Activated T-cell treated with anti-CD3 and anti-CD28 coated beads, Interleukin-2, amount 50 U/mL, for 24 hours (primary cell): ENCODE measurements at regions not wholly inside any gene's neighbourhood (a gene's known extent, or its start where the extent isn't known, plus 50 kb on each side); places are given as distances from the start of the nearest gene placed in this dataset.

Experiments used
- DNase-seq: peaks from one replicate; pipeline ENCODE4 v3.0.0-alpha.2; 2020
- H3K27ac Mint-ChIP-seq: 2 replicates; pipeline ENCODE4 v1.8.0; 2020; ENCODE audit warnings: mild to moderate bottlenecking, mixed read lengths
- H3K27me3 Mint-ChIP-seq: 2 replicates; pipeline ENCODE4 v1.8.0; 2020; ENCODE audit warnings: mixed read lengths
- H3K36me3 Mint-ChIP-seq: 2 replicates; pipeline ENCODE4 v1.8.0; 2020; ENCODE audit warnings: low read depth, mixed read lengths
- H3K4me1 Mint-ChIP-seq: 2 replicates; pipeline ENCODE4 v1.8.0; 2020; ENCODE audit warnings: low read depth, mixed read lengths
- H3K4me3 Mint-ChIP-seq: 2 replicates; pipeline ENCODE4 v1.8.0; 2020; ENCODE audit warnings: mild to moderate bottlenecking, moderate library complexity, mixed read lengths
- H3K9me3 Mint-ChIP-seq: 2 replicates; pipeline ENCODE4 v1.8.0; 2020; ENCODE audit warnings: mixed read lengths

DNA sequence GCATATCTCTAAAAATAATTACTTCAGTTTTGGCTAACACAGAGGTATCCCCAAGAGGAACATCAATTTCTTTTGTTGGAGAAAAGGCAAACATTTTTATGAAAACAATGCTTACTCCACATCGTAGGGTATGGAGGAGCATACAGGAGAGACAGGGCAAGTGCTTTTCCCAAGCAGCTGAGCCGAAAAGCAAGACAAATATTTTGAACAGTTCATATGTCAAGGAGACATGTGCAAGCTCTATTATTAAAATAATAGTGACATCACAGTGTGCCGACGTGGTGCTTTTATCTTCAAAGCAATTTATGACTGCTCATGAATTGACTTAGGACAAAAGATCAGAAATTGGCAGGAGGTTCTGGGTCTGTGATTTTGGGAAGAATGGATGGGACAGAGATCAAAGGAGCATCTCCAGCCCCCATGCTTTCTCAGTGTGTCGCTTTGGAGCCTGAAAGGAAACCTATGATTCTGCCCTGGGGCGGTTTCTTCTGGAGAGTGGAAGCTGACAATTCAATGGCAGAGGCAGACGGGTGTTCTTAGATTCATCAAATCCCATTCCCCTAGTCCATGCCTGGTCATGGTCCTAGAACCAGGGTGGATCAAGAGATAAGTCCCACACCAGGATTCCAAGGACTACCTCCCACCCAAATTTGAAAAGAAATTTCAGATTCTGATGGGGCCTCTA lies 97.1 kb downstream of the JCAD start:
- Mint-ChIP-seq H3K27me3 (peaks cover 15% of the 10 kb centered on the region), H3K36me3 (no peaks in the 10 kb centered on the region), H3K4me3 (no peak overlapping the region), H3K4me1 (peaks cover 1% of the 10 kb centered on the region), H3K9me3 (no peaks in the 10 kb centered on the region), H3K27ac (no peak overlapping the region)
- DNase-seq = no peak

GRCh38 chr10:29961351-29961750 lies 98.0 kb downstream of the JCAD start:
- peaks cover 4% of the 10 kb centered on the region for H3K9me3 Mint-ChIP-seq
- H3K27ac Mint-ChIP-seq = no peak overlapping the region
- DNase-seq = no peak
- H3K4me3 Mint-ChIP-seq = no peak overlapping the region
- H3K27me3 Mint-ChIP-seq = peaks cover 15% of the 10 kb centered on the region
- peaks cover 1% of the 10 kb centered on the region for H3K4me1 Mint-ChIP-seq
- H3K36me3 Mint-ChIP-seq = no peaks in the 10 kb centered on the region

DNA sequence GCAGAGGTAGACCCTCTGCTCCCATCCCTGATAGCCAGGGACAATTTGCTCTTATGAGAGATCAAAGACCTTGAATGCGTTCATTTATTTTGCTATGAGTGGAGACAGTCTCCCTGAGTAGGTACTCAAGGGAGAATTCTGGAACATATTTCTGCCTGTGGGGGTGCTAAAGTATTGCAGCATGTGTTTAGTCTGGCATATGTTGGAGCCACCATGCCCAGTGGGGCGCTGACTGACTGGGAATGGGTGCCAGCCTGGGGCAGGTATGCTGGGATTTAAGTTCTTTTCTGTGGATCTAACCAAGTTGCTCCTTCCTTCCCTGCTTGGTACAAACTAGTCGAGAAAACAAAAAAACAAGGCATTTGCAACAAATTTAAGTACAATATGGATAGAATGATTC lies 99.1 kb downstream of the JCAD start:
- Mint-ChIP-seq H3K27ac (no peak overlapping the region), H3K27me3 (peaks cover 15% of the 10 kb centered on the region), H3K4me3 (no peak overlapping the region), H3K4me1 (peaks cover 1% of the 10 kb centered on the region), H3K36me3 (no peaks in the 10 kb centered on the region), H3K9me3 (peaks cover 4% of the 10 kb centered on the region)
- DNase-seq = no peak

GRCh38 chr10:29959586-29959985 lies 99.8 kb downstream of the JCAD start:
- Mint-ChIP-seq H3K36me3 (no peaks in the 10 kb centered on the region), H3K4me3 (no peak overlapping the region), H3K27me3 (peaks cover 15% of the 10 kb centered on the region), H3K27ac (no peak overlapping the region), H3K9me3 (peaks cover 4% of the 10 kb centered on the region), H3K4me1 (peaks cover 1% of the 10 kb centered on the region)
- no peak for DNase-seq

GRCh38 chr10:29958440-29958839 lies 100.9 kb downstream of the JCAD start:
- H3K4me1 Mint-ChIP-seq = peaks cover 1% of the 10 kb centered on the region
- no peaks in the 10 kb centered on the region for H3K36me3 Mint-ChIP-seq
- no peak for DNase-seq
- peaks cover 4% of the 10 kb centered on the region for H3K9me3 Mint-ChIP-seq
- no peak overlapping the region for H3K4me3 Mint-ChIP-seq
- peaks cover 15% of the 10 kb centered on the region for H3K27me3 Mint-ChIP-seq
- no peak overlapping the region for H3K27ac Mint-ChIP-seq

DNA sequence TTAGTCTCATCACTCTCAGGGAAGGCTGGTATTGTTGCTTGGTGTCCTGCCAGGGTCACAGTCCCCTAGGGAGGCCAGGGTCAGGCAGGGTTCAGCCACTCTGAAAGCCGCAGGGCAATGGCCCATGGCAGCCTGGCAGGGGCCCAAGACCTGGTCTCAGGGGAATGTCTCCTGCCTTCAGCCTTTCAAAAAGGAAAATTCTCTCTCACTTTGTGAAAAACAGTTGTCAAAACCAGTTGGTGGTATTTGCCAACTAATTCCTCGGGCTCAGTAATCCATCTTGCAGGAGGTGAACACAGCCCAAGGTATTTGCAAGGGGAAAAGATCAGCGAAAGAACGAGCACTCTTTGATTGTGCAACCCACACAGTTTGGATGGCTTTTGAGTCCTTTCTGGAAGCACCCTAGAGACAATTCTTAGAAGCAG lies 101.5 kb downstream of the JCAD start:
- Mint-ChIP-seq H3K4me3 (no peak overlapping the region), H3K9me3 (peaks cover 4% of the 10 kb centered on the region), H3K4me1 (no peaks in the 10 kb centered on the region), H3K27me3 (peaks cover 15% of the 10 kb centered on the region), H3K27ac (no peak overlapping the region), H3K36me3 (no peaks in the 10 kb centered on the region)
- DNase-seq = no peak

DNA sequence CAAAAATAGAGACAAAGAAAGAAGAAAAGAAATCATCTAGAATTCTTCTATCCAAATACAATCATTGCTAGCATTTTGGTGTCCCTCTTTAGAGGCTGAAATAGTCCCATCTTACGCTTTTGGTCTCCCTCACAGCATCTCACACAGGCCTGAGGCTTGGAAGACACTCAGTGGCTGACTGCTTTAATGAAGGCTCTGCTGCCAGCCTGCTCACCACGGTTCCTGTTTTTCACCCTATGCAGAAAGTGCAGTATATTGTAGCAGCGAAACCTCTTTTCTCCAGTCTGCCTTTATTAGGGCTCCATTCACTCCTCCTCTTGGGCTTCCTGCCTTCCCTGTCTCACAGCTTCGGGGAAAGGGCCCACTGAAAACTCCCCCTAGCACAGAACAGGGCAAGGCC lies 102.2 kb downstream of the JCAD start:
- DNase-seq = no peak
- H3K27ac Mint-ChIP-seq = no peak overlapping the region
- H3K27me3 Mint-ChIP-seq = peaks cover 17% of the 10 kb centered on the region
- peaks cover 4% of the 10 kb centered on the region for H3K9me3 Mint-ChIP-seq
- no peak overlapping the region for H3K4me3 Mint-ChIP-seq
- H3K36me3 Mint-ChIP-seq = no peaks in the 10 kb centered on the region
- H3K4me1 Mint-ChIP-seq = no peaks in the 10 kb centered on the region

- Mint-ChIP-seq H3K27me3 (peaks cover 17% of the 10 kb centered on the region), H3K4me3 (no peak overlapping the region), H3K4me1 (no peaks in the 10 kb centered on the region), H3K36me3 (no peaks in the 10 kb centered on the region), H3K9me3 (peaks cover 4% of the 10 kb centered on the region), H3K27ac (no peak overlapping the region)
- DNase-seq = no peak
Measured at GRCh38 chr10:29956335-29956924, 103.0 kb downstream of the JCAD start.

DNA sequence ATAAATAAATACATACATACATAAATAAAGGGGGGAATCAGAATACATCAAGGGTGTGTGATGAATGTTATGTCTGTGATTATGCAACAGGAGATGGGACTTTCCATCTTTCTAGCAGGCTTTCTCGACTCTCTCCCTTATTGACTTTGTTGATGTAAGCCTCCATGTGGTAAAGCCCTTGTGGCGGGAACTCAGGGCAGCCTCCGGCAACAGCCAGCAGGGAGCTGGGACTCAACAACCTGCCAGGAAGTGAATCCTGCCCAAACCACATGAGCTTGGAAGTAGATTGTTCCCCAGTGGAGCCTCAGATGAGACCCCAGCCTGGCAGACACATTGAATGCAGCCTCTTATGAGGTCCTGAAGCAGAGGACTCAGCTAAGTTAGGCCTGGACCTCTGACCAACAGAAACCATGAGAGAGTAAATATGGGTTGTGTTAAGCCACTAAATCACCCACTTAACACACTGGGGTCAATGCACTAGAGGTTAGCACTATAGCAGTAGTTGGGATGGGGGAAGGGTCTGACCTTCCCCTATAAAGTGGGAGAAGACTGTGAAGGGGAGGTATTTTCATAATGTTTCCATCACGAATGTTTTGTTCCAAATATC lies 104.0 kb downstream of the JCAD start:
- no peak for DNase-seq
- no peaks in the 10 kb centered on the region for H3K36me3 Mint-ChIP-seq
- H3K9me3 Mint-ChIP-seq = peaks cover 4% of the 10 kb centered on the region
- no peaks in the 10 kb centered on the region for H3K4me1 Mint-ChIP-seq
- no peak overlapping the region for H3K27ac Mint-ChIP-seq
- peaks cover 12% of the 10 kb centered on the region for H3K27me3 Mint-ChIP-seq
- H3K4me3 Mint-ChIP-seq = no peak overlapping the region

- peaks cover 3% of the 10 kb centered on the region for H3K27me3 Mint-ChIP-seq
- H3K27ac Mint-ChIP-seq = no peak overlapping the region
- H3K4me3 Mint-ChIP-seq = no peak overlapping the region
- DNase-seq = no peak
- H3K4me1 Mint-ChIP-seq = peaks cover 11% of the 10 kb centered on the region
- H3K9me3 Mint-ChIP-seq = peaks cover under 1% of the 10 kb centered on the region
- no peaks in the 10 kb centered on the region for H3K36me3 Mint-ChIP-seq
Measured at GRCh38 chr10:29951441-29951931, 107.9 kb downstream of the JCAD start.

DNA sequence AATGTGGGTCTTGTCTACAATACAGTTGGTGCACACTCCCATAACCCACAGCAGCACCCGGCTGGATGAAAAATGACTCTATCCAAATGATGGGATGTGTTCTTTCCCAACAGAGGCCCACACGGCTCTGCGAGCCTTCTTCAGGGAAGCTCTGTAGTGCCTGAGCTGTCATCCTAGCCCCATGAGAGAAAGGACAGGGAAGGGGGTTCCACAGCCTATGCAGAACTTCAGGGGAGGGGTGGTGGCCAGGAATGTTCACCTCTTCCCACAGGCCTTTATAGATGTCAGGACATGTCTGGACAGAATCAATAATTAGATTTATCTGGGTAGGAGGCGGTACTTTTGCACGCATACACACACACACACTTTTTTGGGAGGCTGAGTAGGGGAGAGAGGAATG lies 109.0 kb downstream of the JCAD start:
- peaks cover 3% of the 10 kb centered on the region for H3K27me3 Mint-ChIP-seq
- no peak overlapping the region for H3K4me3 Mint-ChIP-seq
- H3K27ac Mint-ChIP-seq = no peak overlapping the region
- peaks cover 11% of the 10 kb centered on the region for H3K4me1 Mint-ChIP-seq
- H3K36me3 Mint-ChIP-seq = no peaks in the 10 kb centered on the region
- no peaks in the 10 kb centered on the region for H3K9me3 Mint-ChIP-seq
- no peak for DNase-seq

- H3K4me1 Mint-ChIP-seq = peaks cover 11% of the 10 kb centered on the region
- H3K9me3 Mint-ChIP-seq = no peaks in the 10 kb centered on the region
- H3K36me3 Mint-ChIP-seq = no peaks in the 10 kb centered on the region
- H3K27ac Mint-ChIP-seq = peak overlapping the region; percentile 59
- no peak overlapping the region for H3K4me3 Mint-ChIP-seq
- peaks cover 3% of the 10 kb centered on the region for H3K27me3 Mint-ChIP-seq
- DNase-seq = no peak
Measured at GRCh38 chr10:29949411-29950011, 109.9 kb downstream of the JCAD start.

DNA sequence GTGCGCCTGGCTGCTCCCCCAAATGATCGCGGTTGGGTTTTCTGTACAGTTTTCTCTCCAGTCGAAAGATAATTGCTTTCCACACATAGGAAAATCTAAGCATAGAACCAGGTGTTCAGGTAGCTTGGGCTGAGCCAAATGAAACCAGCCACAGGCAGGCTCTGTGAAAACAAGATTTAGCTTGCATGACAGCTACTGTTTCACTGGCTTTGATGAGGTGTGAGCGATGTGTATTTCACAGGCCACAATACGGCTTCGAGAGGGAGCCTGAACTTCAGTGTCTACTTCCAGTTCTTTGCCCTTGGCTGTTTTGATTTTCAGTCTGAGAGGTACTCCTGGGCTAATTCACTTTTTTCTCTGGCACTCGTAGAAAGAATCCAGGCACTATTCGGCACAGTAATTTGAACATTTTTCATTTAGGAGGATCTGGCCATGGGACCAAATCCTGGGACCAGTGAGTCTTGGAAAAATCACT lies 110.5 kb downstream of the JCAD start:
- H3K9me3 Mint-ChIP-seq = no peaks in the 10 kb centered on the region
- H3K4me1 Mint-ChIP-seq = peaks cover 11% of the 10 kb centered on the region
- peak overlapping the region; percentile 59 for H3K27ac Mint-ChIP-seq
- DNase-seq = no peak
- H3K4me3 Mint-ChIP-seq = no peak overlapping the region
- H3K27me3 Mint-ChIP-seq = peaks cover 3% of the 10 kb centered on the region
- H3K36me3 Mint-ChIP-seq = no peaks in the 10 kb centered on the region

DNA sequence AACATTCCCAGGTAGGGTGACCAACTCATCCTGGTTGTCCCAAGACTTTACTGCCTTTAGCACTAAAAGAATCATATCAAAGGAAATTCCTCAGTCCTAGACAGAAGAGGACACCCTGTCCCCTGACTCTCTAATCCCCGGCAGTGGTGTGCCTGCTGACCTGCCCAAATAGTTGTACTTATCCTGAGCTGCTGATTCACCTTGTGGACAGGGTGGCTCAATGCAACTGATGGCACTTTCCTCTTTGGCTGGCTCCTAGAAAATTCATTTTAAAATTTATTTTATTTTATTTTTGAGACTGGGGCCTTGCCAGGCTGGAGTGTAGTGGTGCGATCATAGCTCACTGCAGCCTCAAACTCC lies 111.7 kb downstream of the JCAD start:
- H3K36me3 Mint-ChIP-seq = no peaks in the 10 kb centered on the region
- peaks cover 11% of the 10 kb centered on the region for H3K4me1 Mint-ChIP-seq
- no peak overlapping the region for H3K27ac Mint-ChIP-seq
- H3K27me3 Mint-ChIP-seq = peaks cover 5% of the 10 kb centered on the region
- no peaks in the 10 kb centered on the region for H3K9me3 Mint-ChIP-seq
- no peak overlapping the region for H3K4me3 Mint-ChIP-seq
- no peak for DNase-seq
